BE2C (cell line): ENCODE measurements at regions not wholly inside any gene's neighbourhood (a gene's known extent, or its start where the extent isn't known, plus 50 kb on each side); places are given as distances from the start of the nearest gene placed in this dataset.

Source experiments
- DNase-seq: peaks from one replicate; pipeline ENCODE4 v3.0.0-alpha.2; 2020
- H3K27me3 ChIP-seq: fragments of 250-450 bp; sonication (Bioruptor Pico); 2 replicates; pipeline ENCODE4 v1.5.1; 2020; ENCODE audit warnings: mild to moderate bottlenecking
- H3K36me3 ChIP-seq: fragments of 250-450 bp; sonication (Bioruptor Pico); 2 replicates; pipeline ENCODE4 v1.5.1; 2020; ENCODE audit warnings: mild to moderate bottlenecking
- H3K4me1 ChIP-seq: fragments of 250-450 bp; sonication (Bioruptor Pico); 2 replicates; pipeline ENCODE4 v1.5.1; 2020
- H3K4me3 ChIP-seq: 2 replicates; pipeline ENCODE4 v1.5.1; 2011; ENCODE audit warnings: low read depth, low read length
- H3K9me3 ChIP-seq: fragments of 250-450 bp; sonication (Bioruptor Pico); 2 replicates; pipeline ENCODE4 v1.5.1; 2020
- TF ChIP-seq, protein P1 (sequence below): IDR thresholded peaks from 2 replicates; pipeline ENCODE4 v1.5.1; 2012; ENCODE audit warnings: mild to moderate bottlenecking, low read depth, low read length

DNA sequence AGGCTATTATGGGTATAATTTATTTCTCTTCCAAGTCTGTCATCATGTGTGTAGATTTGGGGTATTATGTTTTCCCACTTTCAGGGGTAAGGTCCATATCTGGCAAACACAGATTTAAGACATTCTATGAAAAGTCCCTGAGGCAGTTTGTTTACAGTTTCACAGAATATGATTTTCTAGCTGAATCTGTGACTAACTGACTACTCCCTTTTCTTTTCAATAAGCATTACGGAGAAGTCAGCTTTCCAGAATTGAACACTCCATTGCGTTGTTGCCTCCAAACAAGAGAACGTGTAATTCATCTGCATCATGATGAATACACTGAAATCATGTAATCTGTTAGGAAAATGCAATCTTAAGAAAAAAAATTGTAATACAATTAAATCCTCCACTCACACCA, 226.7 kb upstream of the SFRP2 start:
- no peaks in the 10 kb centered on the region for H3K9me3 ChIP-seq
- TF ChIP-seq, protein P1, sequence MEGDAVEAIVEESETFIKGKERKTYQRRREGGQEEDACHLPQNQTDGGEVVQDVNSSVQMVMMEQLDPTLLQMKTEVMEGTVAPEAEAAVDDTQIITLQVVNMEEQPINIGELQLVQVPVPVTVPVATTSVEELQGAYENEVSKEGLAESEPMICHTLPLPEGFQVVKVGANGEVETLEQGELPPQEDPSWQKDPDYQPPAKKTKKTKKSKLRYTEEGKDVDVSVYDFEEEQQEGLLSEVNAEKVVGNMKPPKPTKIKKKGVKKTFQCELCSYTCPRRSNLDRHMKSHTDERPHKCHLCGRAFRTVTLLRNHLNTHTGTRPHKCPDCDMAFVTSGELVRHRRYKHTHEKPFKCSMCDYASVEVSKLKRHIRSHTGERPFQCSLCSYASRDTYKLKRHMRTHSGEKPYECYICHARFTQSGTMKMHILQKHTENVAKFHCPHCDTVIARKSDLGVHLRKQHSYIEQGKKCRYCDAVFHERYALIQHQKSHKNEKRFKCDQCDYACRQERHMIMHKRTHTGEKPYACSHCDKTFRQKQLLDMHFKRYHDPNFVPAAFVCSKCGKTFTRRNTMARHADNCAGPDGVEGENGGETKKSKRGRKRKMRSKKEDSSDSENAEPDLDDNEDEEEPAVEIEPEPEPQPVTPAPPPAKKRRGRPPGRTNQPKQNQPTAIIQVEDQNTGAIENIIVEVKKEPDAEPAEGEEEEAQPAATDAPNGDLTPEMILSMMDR, result no peak
- no peaks in the 10 kb centered on the region for H3K4me1 ChIP-seq
- no peak for DNase-seq
- H3K27me3 ChIP-seq, result no peaks in the 10 kb centered on the region
- H3K4me3 ChIP-seq, result no peak overlapping the region
- no peaks in the 10 kb centered on the region for H3K36me3 ChIP-seq

DNA sequence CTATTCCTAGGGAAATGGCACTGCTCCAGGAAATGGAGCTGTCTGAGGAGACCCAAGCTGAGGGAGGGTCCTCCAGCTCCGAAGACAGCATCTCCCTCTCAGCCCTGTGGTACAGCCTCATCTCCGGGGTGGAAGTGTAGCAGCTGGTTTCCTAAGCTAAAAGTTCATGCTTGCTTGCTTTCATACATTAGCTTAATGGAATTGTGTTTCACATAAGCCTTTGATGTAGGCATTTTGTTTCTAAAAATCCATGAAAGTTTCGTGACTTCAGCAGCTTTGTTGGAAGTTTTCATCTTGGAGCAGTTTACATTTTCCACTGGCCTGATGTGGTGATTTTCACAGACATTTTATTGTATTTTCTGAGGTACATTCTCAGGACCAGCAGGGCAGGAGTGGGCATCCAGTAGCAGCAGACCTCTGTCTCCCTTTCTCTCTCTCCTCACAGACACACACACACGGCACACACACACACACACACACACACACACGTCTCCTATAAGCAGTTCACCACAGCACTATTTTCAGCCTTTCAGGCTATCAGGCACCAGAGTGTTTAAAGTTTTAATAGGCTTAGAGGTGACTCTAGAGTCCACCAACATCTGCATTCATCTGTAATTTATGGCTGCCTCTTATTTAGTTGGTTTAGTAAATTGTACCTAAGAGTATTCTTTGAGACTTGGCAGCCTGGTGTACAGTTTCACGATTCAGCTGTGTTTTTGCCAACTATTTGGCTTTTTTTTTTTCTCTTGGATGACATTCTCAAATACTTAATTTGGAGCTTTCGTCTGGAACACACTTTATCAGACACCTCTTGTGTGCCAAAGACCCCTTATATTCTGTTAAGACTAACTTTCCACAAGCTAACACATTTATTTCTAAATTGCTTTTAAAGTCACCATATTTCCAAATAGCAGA, 225.8 kb upstream of the SFRP2 start:
- no peak for DNase-seq
- no peaks in the 10 kb centered on the region for H3K27me3 ChIP-seq
- no peaks in the 10 kb centered on the region for H3K9me3 ChIP-seq

DNA sequence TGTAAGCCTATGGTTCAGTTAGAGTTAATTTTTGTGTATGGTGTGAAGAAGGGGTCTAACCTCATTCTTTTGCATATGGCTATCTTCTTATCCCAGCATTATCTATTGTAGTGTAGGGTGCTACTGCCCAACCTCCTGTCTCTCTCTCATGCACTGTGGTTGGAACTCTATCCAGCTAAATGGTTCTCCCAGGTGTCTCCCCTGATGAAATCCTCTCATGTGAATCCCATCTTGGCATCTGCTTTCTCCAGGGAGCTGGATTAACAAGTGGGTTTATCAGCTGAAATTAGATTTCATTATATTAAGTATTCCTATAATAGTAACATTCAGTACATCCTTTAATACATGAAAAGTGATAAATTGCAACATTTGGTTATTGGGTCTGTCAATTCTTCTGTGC, 224.7 kb upstream of the SFRP2 start:
- no peak for DNase-seq
- no peaks in the 10 kb centered on the region for H3K4me1 ChIP-seq
- H3K36me3 ChIP-seq, result no peaks in the 10 kb centered on the region
- TF ChIP-seq, protein P1, result no peak
- H3K9me3 ChIP-seq, result no peaks in the 10 kb centered on the region
- H3K4me3 ChIP-seq, result no peak overlapping the region
- no peaks in the 10 kb centered on the region for H3K27me3 ChIP-seq

More for the DNA sequence above, 225.8 kb upstream of the SFRP2 start:
- Histone ChIP-seq H3K4me3 (no peak overlapping the region), H3K4me1 (no peaks in the 10 kb centered on the region), H3K36me3 (no peaks in the 10 kb centered on the region)
- TF ChIP-seq, protein P1, result no peak

DNA sequence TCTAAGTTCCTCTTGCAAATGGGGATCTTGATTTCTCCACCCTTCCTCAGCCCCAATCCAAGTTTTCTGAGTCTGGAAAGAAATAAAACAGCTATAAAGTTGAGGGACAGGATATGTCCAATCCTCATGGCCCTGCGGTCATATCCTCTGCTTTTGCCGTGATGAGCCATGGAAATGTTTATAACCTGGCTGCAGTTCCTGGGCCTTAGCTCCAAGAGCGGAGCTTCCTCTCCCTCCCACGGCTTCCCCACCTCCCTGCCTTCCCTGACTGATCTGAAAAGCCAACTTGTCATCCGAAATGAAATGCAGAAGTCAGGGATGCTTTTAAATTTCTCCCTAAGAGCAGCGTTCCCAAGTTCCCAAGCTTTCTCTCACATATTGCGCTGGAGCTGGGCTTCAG, 221.5 kb upstream of the SFRP2 start:
- Histone ChIP-seq H3K27me3 (no peaks in the 10 kb centered on the region), H3K4me1 (no peaks in the 10 kb centered on the region), H3K4me3 (no peak overlapping the region), H3K9me3 (no peaks in the 10 kb centered on the region), H3K36me3 (no peaks in the 10 kb centered on the region)
- TF ChIP-seq, protein P1, result no peak
- no peak for DNase-seq

DNA sequence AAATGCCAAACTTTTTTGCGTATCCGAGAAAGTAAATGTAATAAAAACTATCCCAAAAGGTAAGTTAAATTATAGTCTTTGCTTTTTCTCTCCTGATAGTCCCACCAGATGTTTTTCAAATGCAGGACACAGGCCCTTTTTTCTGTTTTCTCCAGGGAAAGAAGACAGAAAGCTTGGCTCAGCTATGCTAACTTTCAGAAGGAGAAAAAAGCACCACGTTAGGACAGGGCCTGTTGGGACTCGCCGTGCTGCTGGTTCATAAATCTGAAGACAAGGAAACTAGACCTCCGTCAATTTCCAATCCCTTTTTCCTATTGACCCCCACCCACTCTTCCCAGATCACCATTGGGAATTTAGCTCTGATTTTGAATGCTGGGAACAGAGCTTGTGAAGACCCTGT, 220.9 kb upstream of the SFRP2 start:
- TF ChIP-seq, protein P1, result no peak
- Histone ChIP-seq H3K4me1 (no peaks in the 10 kb centered on the region), H3K9me3 (no peaks in the 10 kb centered on the region), H3K27me3 (no peaks in the 10 kb centered on the region), H3K36me3 (no peaks in the 10 kb centered on the region), H3K4me3 (no peak overlapping the region)
- no peak for DNase-seq

DNA sequence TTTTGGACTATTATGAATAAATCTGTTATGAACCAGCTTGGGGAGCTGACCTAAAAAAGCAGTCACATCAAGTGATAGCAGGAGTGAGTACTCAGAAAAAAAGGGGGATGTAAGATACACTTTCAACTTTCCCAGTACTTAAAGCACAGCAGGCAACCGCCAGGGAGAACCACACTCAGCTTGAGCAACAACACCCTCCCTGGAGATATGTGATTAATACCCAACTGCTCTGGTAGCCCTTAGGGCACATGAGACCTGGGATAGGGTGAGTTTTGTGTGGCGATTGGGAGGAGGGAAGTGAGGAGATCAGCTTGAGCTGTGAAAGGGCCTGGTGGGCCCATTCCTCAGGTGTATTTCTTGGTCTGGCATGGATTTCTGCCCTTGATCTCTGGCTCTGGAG, 220.3 kb upstream of the SFRP2 start:
- Histone ChIP-seq H3K9me3 (no peaks in the 10 kb centered on the region), H3K36me3 (no peaks in the 10 kb centered on the region), H3K4me1 (no peaks in the 10 kb centered on the region), H3K4me3 (no peak overlapping the region), H3K27me3 (no peaks in the 10 kb centered on the region)
- no peak for DNase-seq
- TF ChIP-seq, protein P1, result no peak
